ENCODE measurements at regions not wholly inside any gene's neighbourhood (a gene's known extent, or its start where the extent isn't known, plus 50 kb on each side); places are given as distances from the start of the nearest gene placed in this dataset.

GRCh38 chr16:62701426-62701825 is 665.2 kb upstream of the CDH8 start:
- intact Hi-C loops (cut with micrococcal nuclease; ENCODE audit: unreplicated experiment), result no loop called here
- Mint-ChIP-seq H3K27ac (ENCODE audit: unreplicated experiment) (no peak overlapping the region), H3K36me3 (ENCODE audit: insufficient read depth, unreplicated experiment) (no peaks in the 10 kb centered on the region), H3K27me3 (ENCODE audit: insufficient read depth, unreplicated experiment) (no peaks in the 10 kb centered on the region), H3K9me3 (ENCODE audit: unreplicated experiment) (peaks cover 26% of the 10 kb centered on the region), H3K4me1 (ENCODE audit: low read depth, unreplicated experiment) (no peaks in the 10 kb centered on the region), H3K4me3 (ENCODE audit: unreplicated experiment) (no peak overlapping the region)
- no peaks in the 10 kb centered on the region for H3K4me1 ChIP-seq
- no peak for DNase-seq
- H3K9me3 ChIP-seq, result no peaks in the 10 kb centered on the region
- no TSS peak for BruUV-seq (replicated peaks)
- H3K4me3 ChIP-seq (ENCODE audit: low read depth, low read length), result no peak overlapping the region
- ChIA-PET CTCF (no interaction called here), POLR2A (no interaction called here)
- H3K36me3 ChIP-seq (ENCODE audit: control insufficient read depth, insufficient read depth, low read length), result no peaks in the 10 kb centered on the region
- TF ChIP-seq CTCF (IDR thresholded peaks at IDR 0.05; ENCODE audit: insufficient read depth in 1 of 2, low read depth in 1 of 2, low read length in 1 of 2, severe bottlenecking in 1 of 2, unreplicated experiment in 1 of 2), result no peak
- no peaks in the 10 kb centered on the region for H3K27me3 ChIP-seq (replicated peaks; ENCODE audit: control insufficient read depth, insufficient read depth, low read length)

DNA sequence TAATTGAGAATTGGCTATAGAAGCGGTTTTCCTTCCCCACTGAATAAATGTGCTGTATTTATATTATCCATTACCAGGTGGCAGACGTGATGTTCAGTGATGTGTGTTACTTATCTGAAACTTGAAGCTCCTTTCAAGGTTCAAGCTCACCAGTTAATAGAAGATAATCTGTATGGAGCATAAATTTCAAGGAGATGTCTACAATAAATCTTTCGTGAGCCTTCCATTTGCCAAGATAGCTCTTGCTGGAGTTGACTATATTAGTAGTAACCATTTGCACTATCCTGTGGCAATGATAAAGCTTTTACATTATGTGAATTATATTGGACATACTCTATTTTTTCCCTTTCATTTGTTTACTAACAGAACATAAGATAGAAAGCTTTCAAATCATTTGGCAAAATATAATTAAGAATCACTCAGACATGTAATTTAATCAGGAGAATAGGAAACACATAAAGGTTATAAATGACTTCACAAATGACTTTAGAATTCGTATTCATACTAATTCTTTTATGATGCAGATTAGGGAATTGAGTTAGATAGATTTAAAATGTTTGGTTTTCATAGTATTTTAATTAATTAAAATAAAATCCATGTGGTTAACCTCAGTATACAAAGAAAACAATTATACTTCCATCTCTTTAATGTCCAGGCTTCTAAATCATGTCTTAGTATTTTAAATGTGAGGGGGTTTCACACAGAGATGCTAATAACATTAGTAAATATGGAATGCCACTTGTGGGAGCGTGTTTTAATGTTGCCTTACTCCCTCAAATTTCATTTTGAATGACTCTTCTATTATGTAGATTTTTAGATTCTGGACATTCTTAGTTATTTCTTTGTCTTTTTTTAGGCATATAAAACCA is 664.4 kb upstream of the CDH8 start:
- H3K27me3 Mint-ChIP-seq (ENCODE audit: insufficient read depth, unreplicated experiment), result no peaks in the 10 kb centered on the region
- H3K27ac Mint-ChIP-seq (ENCODE audit: unreplicated experiment), result no peak overlapping the region
- no peak overlapping the region for H3K4me3 Mint-ChIP-seq (ENCODE audit: unreplicated experiment)
- ChIA-PET CTCF (no interaction called here), POLR2A (no interaction called here)
- no peak for DNase-seq
- BruUV-seq (replicated peaks), result no TSS peak
- H3K36me3 Mint-ChIP-seq (ENCODE audit: insufficient read depth, unreplicated experiment), result no peaks in the 10 kb centered on the region
- peaks cover 31% of the 10 kb centered on the region for H3K9me3 Mint-ChIP-seq (ENCODE audit: unreplicated experiment)
- Histone ChIP-seq H3K4me1 (no peaks in the 10 kb centered on the region), H3K9me3 (no peaks in the 10 kb centered on the region), H3K27me3 (replicated peaks; ENCODE audit: control insufficient read depth, insufficient read depth, low read length) (no peaks in the 10 kb centered on the region), H3K4me3 (ENCODE audit: low read depth, low read length) (no peak overlapping the region), H3K36me3 (ENCODE audit: control insufficient read depth, insufficient read depth, low read length) (no peaks in the 10 kb centered on the region)
- H3K4me1 Mint-ChIP-seq (ENCODE audit: low read depth, unreplicated experiment), result no peaks in the 10 kb centered on the region
- intact Hi-C loops (cut with micrococcal nuclease; ENCODE audit: unreplicated experiment), result no loop called here
- TF ChIP-seq CTCF (IDR thresholded peaks at IDR 0.05; ENCODE audit: insufficient read depth in 1 of 2, low read depth in 1 of 2, low read length in 1 of 2, severe bottlenecking in 1 of 2, unreplicated experiment in 1 of 2), result no peak

- no peaks in the 10 kb centered on the region for H3K36me3 Mint-ChIP-seq (ENCODE audit: insufficient read depth, unreplicated experiment)
- no peak overlapping the region for H3K4me3 Mint-ChIP-seq (ENCODE audit: unreplicated experiment)
- BruUV-seq (replicated peaks), result no TSS peak
- no peak overlapping the region for H3K4me3 ChIP-seq (ENCODE audit: low read depth, low read length)
- no peaks in the 10 kb centered on the region for H3K36me3 ChIP-seq (ENCODE audit: control insufficient read depth, insufficient read depth, low read length)
- H3K9me3 ChIP-seq, result peaks cover 10% of the 10 kb centered on the region
- no peaks in the 10 kb centered on the region for H3K27me3 Mint-ChIP-seq (ENCODE audit: insufficient read depth, unreplicated experiment)
- intact Hi-C loops (cut with micrococcal nuclease; ENCODE audit: unreplicated experiment), result no loop called here
- no peaks in the 10 kb centered on the region for H3K4me1 ChIP-seq
- H3K27me3 ChIP-seq (replicated peaks; ENCODE audit: control insufficient read depth, insufficient read depth, low read length), result no peaks in the 10 kb centered on the region
- no peak for TF ChIP-seq CTCF (IDR thresholded peaks at IDR 0.05; ENCODE audit: insufficient read depth in 1 of 2, low read depth in 1 of 2, low read length in 1 of 2, severe bottlenecking in 1 of 2, unreplicated experiment in 1 of 2)
- ChIA-PET CTCF (no interaction called here), POLR2A (no interaction called here)
- H3K27ac Mint-ChIP-seq (ENCODE audit: unreplicated experiment), result no peak overlapping the region
- no peak for DNase-seq
- peaks cover 30% of the 10 kb centered on the region for H3K9me3 Mint-ChIP-seq (ENCODE audit: unreplicated experiment)
- H3K4me1 Mint-ChIP-seq (ENCODE audit: low read depth, unreplicated experiment), result no peaks in the 10 kb centered on the region
Measured at GRCh38 chr16:62692685-62693084, 656.4 kb upstream of the CDH8 start.
